ENCODE measurements at regions not wholly inside any gene's neighbourhood (a gene's known extent, or its start where the extent isn't known, plus 50 kb on each side); places are given as distances from the start of the nearest gene placed in this dataset.

GRCh38 chr6:167565388-167565787, 240.5 kb downstream of the TTLL2 start:
- intact Hi-C loops (cut with DNase I, micrococcal nuclease), result no loop called here
- H3K4me3 ChIP-seq, result no peak overlapping the region
- H3K9me3 ChIP-seq, result no peaks in the 10 kb centered on the region
- DNase-seq, result no peak
- TF ChIP-seq CTCF (IDR thresholded peaks at IDR 0.05), result no peak
- ATAC-seq, result no peak
- H3K4me1 ChIP-seq (ENCODE audit: low read depth), result no peaks in the 10 kb centered on the region
- no peaks in the 10 kb centered on the region for H3K36me3 ChIP-seq (ENCODE audit: low read depth)

GRCh38 chr6:167565884-167566599, 241.2 kb downstream of the TTLL2 start:
- H3K4me3 ChIP-seq, result no peak overlapping the region
- intact Hi-C loops (cut with DNase I, micrococcal nuclease), result no loop called here
- TF ChIP-seq CTCF (IDR thresholded peaks at IDR 0.05), result no peak

GRCh38 chr6:167566711-167567141, 241.8 kb downstream of the TTLL2 start:
- DNase-seq, result no peak
- Histone ChIP-seq H3K4me1 (ENCODE audit: low read depth) (no peaks in the 10 kb centered on the region), H3K4me3 (no peak overlapping the region), H3K9me3 (no peaks in the 10 kb centered on the region), H3K36me3 (ENCODE audit: low read depth) (no peaks in the 10 kb centered on the region)
- ATAC-seq, result no peak
- intact Hi-C loops (cut with DNase I, micrococcal nuclease), result no loop called here
- no peak for TF ChIP-seq CTCF (IDR thresholded peaks at IDR 0.05)

More at GRCh38 chr6:167565884-167566599, 241.2 kb downstream of the TTLL2 start:
- ATAC-seq, result peak; percentile 82
- DNase-seq, result peak in 1 of 3 donors; percentile 37
- Histone ChIP-seq H3K9me3 (no peaks in the 10 kb centered on the region), H3K36me3 (ENCODE audit: low read depth) (no peaks in the 10 kb centered on the region), H3K4me1 (ENCODE audit: low read depth) (no peaks in the 10 kb centered on the region)

- Histone ChIP-seq H3K4me3 (no peak overlapping the region), H3K9me3 (no peaks in the 10 kb centered on the region), H3K4me1 (ENCODE audit: low read depth) (no peaks in the 10 kb centered on the region), H3K36me3 (ENCODE audit: low read depth) (no peaks in the 10 kb centered on the region)
- peak; percentile 19 for ATAC-seq
- intact Hi-C loops (cut with DNase I, micrococcal nuclease), result no loop called here
- no peak for TF ChIP-seq CTCF (IDR thresholded peaks at IDR 0.05)
- no peak for DNase-seq
These were observed 242.5 kb downstream of the TTLL2 start for GRCh38 chr6:167567142-167568033.

- no peaks in the 10 kb centered on the region for H3K4me1 ChIP-seq (ENCODE audit: low read depth)
- no peak for TF ChIP-seq CTCF (IDR thresholded peaks at IDR 0.05)
- intact Hi-C loops (cut with DNase I, micrococcal nuclease), result no loop called here
- no peak for DNase-seq
- H3K9me3 ChIP-seq, result no peaks in the 10 kb centered on the region
- ATAC-seq, result no peak
- H3K4me3 ChIP-seq, result no peak overlapping the region
- H3K36me3 ChIP-seq (ENCODE audit: low read depth), result no peaks in the 10 kb centered on the region
These were observed 243.6 kb downstream of the TTLL2 start for GRCh38 chr6:167568407-167569024.

Measured in mucosa of descending colon (tissue), 3 donors.